Fibroblast of the aortic adventitia (primary cell): ENCODE measurements at regions not wholly inside any gene's neighbourhood (a gene's known extent, or its start where the extent isn't known, plus 50 kb on each side); places are given as distances from the start of the nearest gene placed in this dataset.

Source experiments
- DNase-seq: peaks from one replicate; pipeline ENCODE4 v3.0.0-alpha.2; 2010; ENCODE audit warnings: low read depth
- H3K4me3 ChIP-seq: 2 replicates; pipeline ENCODE4 v1.5.1; 2011; ENCODE audit warnings: low read depth, mild to moderate bottlenecking, control low read depth, low read length, moderate library complexity
- CTCF ChIP-seq: IDR thresholded peaks from 2 replicates; pipeline ENCODE4 v1.5.1; 2011; ENCODE audit warnings: mild to moderate bottlenecking, low read length, control low read depth, inconsistent platforms; ENCODE audit not compliant: insufficient read depth

- no peak overlapping the region for H3K4me3 ChIP-seq
- DNase-seq: no peak
- no peak for TF ChIP-seq CTCF
Observed at GRCh38 chr17:71302721-71303549, 817.9 kb upstream of the SOX9 start.

- TF ChIP-seq CTCF: no peak
- H3K4me3 ChIP-seq: no peak overlapping the region
- DNase-seq: no peak
Observed at GRCh38 chr17:71304498-71305158, 816.2 kb upstream of the SOX9 start.

GRCh38 chr17:71313866-71314265, 807.0 kb upstream of the SOX9 start:
- DNase-seq: no peak
- TF ChIP-seq CTCF: no peak
- no peak overlapping the region for H3K4me3 ChIP-seq

GRCh38 chr17:71315568-71315967, 805.3 kb upstream of the SOX9 start:
- TF ChIP-seq CTCF: no peak
- DNase-seq: no peak

GRCh38 chr17:71316176-71316897, 804.5 kb upstream of the SOX9 start:
- DNase-seq: no peak
- TF ChIP-seq CTCF: no peak
- no peak overlapping the region for H3K4me3 ChIP-seq

More at GRCh38 chr17:71315568-71315967, 805.3 kb upstream of the SOX9 start:
- no peak overlapping the region for H3K4me3 ChIP-seq

- no peak overlapping the region for H3K4me3 ChIP-seq
- DNase-seq: no peak
Observed at GRCh38 chr17:71320009-71320796, 800.6 kb upstream of the SOX9 start.

More at GRCh38 chr17:71320009-71320796, 800.6 kb upstream of the SOX9 start:
- no peak for TF ChIP-seq CTCF
